ENCODE measurements at regions not wholly inside any gene's neighbourhood (a gene's known extent, or its start where the extent isn't known, plus 50 kb on each side); places are given as distances from the start of the nearest gene placed in this dataset.

DNA sequence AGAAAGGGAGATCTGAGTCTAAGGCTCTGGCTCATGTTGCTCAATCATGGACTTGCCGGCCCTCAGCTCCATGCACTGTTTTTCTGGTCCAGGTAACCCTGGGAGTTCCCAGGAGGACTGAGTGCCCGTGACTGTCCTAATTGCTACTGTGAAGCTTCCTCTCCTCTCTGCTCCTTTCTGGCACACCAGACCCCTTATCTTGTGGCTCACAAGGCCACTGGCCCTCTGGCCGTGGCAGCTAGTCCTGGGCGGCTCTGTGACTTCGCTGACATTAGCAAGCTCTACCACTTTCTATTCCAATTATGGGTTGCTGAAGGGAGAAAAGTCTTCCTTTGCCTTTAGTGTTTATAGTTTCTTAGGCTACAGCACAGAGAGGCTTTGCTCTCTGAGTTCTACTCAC, 380.2 kb downstream of the RWDD3 start:
- TF ChIP-seq, protein P1, sequence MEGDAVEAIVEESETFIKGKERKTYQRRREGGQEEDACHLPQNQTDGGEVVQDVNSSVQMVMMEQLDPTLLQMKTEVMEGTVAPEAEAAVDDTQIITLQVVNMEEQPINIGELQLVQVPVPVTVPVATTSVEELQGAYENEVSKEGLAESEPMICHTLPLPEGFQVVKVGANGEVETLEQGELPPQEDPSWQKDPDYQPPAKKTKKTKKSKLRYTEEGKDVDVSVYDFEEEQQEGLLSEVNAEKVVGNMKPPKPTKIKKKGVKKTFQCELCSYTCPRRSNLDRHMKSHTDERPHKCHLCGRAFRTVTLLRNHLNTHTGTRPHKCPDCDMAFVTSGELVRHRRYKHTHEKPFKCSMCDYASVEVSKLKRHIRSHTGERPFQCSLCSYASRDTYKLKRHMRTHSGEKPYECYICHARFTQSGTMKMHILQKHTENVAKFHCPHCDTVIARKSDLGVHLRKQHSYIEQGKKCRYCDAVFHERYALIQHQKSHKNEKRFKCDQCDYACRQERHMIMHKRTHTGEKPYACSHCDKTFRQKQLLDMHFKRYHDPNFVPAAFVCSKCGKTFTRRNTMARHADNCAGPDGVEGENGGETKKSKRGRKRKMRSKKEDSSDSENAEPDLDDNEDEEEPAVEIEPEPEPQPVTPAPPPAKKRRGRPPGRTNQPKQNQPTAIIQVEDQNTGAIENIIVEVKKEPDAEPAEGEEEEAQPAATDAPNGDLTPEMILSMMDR (IDR thresholded peaks at IDR 0.05; ENCODE audit: low read depth, low read length): no peak
- no peak overlapping the region for H3K4me3 ChIP-seq (ENCODE audit: low read depth, low read length)

DNA sequence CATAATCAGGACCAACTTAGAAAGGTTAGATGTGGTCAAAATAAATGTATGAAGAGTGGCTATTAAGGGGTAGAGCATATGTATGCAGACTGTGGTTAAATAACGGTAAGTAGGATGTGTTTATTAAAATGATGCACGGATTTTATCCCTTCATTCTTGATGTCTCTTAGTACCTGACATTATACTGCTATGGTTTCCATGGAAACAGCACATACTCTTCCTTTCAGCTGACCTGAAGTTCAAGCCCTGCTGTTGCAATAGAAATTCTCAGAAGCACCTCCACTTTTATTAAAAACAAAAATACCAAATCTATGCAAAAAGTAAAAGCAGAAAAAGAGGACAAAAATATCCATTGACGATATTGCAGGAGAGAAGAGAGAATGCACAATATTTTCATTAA, 381.4 kb downstream of the RWDD3 start:
- no peak overlapping the region for H3K4me3 ChIP-seq (ENCODE audit: low read depth, low read length)
- TF ChIP-seq, protein P1 (IDR thresholded peaks at IDR 0.05; ENCODE audit: low read depth, low read length): no peak

DNA sequence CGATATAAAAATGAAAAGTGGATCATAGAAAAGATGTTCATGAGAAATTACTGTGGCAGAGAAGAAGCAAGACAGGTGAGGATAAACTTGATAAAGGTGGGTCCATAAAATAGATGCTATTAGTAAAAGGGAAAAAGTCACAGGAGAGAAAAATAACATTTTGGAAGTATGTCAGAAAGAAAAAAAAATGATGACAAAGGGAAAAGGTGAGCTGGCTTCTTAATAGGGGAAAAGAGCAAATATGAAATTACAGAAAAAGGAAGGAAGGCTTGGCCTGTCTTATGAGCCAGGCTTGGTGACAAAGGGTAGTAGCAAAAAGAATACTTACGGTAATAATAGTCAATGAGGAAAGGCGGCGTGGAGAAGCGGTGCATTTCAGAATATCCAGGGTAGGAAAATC, 386.1 kb downstream of the RWDD3 start:
- H3K4me3 ChIP-seq (ENCODE audit: low read depth, low read length): no peak overlapping the region
- TF ChIP-seq, protein P1 (IDR thresholded peaks at IDR 0.05; ENCODE audit: low read depth, low read length): no peak

DNA sequence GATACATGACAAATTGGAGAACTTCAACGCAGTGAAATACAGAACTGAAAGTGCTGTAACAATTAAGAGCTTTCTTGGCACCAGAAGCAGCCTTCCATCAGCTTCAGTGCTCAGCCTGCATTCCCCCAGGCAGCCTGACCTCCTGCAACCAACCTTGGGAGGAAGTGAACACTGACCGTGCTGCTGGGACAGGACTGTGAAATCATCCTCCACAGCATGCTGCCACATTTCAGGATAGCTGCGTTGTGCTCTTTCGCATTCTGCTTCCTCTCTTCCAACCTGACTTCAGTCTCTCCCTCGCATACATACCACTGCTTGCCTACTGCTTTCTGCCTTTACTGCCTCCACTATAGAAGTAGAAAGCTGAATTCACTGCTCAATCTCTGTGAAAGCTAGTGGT, 388.6 kb downstream of the RWDD3 start:
- no peak overlapping the region for H3K4me3 ChIP-seq (ENCODE audit: low read depth, low read length)
- TF ChIP-seq, protein P1 (IDR thresholded peaks at IDR 0.05; ENCODE audit: low read depth, low read length): no peak

DNA sequence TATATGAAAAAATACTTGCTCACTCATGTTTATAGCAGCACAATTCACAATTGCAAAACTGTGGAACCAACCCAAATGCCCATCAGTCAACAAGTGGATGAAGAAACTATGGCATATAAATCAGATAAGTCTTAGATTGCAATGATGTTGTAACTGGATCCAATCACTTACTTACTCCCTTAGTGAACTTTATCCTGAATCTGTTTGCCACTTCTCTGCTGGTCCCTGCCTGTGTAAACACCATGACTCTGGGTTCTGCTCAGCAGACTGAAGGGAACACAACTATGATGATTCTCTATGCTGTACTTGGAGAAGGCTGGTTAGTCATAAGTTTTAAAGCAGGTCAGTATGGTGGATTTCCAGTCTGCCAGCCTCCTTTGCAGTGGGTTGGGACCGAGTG, 391.2 kb downstream of the RWDD3 start:
- H3K4me3 ChIP-seq (ENCODE audit: low read depth, low read length): no peak overlapping the region
- TF ChIP-seq, protein P1 (IDR thresholded peaks at IDR 0.05; ENCODE audit: low read depth, low read length): no peak

DNA sequence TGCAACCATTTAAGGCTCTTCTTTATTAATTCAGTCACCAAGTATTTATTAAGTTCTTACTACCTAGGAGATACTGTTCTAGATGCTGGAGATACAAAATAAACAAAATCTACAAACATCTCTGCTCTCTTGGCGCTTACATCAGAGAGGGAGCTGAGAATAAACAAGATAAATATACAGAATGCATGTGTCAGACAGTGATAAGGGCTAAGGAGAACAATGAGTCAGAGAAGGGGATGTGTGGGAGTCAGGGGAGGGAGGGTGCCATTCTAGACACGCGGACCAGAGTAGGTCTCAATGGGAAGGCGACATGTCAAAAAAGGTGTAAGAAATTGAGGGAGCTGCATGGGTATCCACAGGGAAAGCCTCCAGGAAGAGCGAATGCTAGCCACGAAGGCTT, 393.2 kb downstream of the RWDD3 start:
- no peak overlapping the region for H3K4me3 ChIP-seq (ENCODE audit: low read depth, low read length)
- TF ChIP-seq, protein P1 (IDR thresholded peaks at IDR 0.05; ENCODE audit: low read depth, low read length): no peak

DNA sequence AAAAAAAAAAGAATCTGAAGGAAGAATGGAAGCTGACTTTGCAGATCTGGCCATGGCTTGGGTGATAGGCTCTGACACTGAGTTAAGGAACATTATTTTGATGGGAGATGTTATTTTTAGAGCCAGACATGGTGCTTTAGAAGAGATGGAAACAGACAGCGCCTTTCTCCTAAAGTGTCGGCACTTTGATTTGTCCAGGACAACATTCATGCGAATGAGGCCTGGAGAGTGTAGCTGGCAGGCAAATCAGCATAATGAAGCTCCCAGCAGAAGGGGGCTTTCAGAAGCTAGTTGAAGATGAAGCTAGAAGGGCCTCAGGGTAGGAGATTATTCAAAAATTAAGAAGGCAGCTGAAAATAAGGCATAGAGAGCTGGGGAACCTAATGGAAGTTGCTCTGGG, 397.7 kb downstream of the RWDD3 start:
- H3K4me3 ChIP-seq (ENCODE audit: low read depth, low read length): no peak overlapping the region
- TF ChIP-seq, protein P1 (IDR thresholded peaks at IDR 0.05; ENCODE audit: low read depth, low read length): no peak
